HAP-1 (cell line): ENCODE measurements at regions not wholly inside any gene's neighbourhood (a gene's known extent, or its start where the extent isn't known, plus 50 kb on each side); places are given as distances from the start of the nearest gene placed in this dataset.

Source experiments
- DNase-seq, 2 experiments: peaks; one replicate each; pipeline ENCODE4 v3.0.0-alpha.2; 2016 to 2020; ENCODE audit warnings: low spot score in 2 of 2
- H3K27me3 ChIP-seq: fragments of 250-450 bp; sonication (Bioruptor Pico); 2 replicates; pipeline ENCODE4 v1.5.1; 2020; ENCODE audit warnings: low read depth, mild to moderate bottlenecking, moderate library complexity
- H3K36me3 ChIP-seq: fragments of 250-450 bp; sonication (Bioruptor Pico); replicated peaks from 2 replicates; pipeline ENCODE4 v1.5.1; 2020; ENCODE audit warnings: mild to moderate bottlenecking
- H3K4me1 ChIP-seq: fragments of 250-450 bp; sonication (Bioruptor Pico); 2 replicates; pipeline ENCODE4 v1.5.1; 2020; ENCODE audit warnings: mild to moderate bottlenecking
- H3K4me3 ChIP-seq: fragments of 250-450 bp; sonication (Bioruptor Pico); 2 replicates; pipeline ENCODE4 v1.5.1; 2020; ENCODE audit warnings: mild to moderate bottlenecking, moderate library complexity
- H3K9me3 ChIP-seq: fragments of 250-450 bp; sonication (Bioruptor Pico); 2 replicates; pipeline ENCODE4 v1.5.1; 2020; ENCODE audit warnings: mild to moderate bottlenecking, moderate library complexity
- in situ Hi-C: fragments of 300-500 bp; cut with MboI; formaldehyde crosslinking; loops from 3 replicates; pipeline ENCODE4 v1.14.3; 2020; ENCODE audit warnings: low sequenced_read_pairs, inconsistent platforms, mixed read lengths

- in situ Hi-C loops = no loop called here
- H3K9me3 ChIP-seq = no peaks in the 10 kb centered on the region
- H3K4me3 ChIP-seq = no peak overlapping the region
- no peaks in the 10 kb centered on the region for H3K4me1 ChIP-seq
- H3K27me3 ChIP-seq = no peaks in the 10 kb centered on the region
- no peak for DNase-seq
- H3K36me3 ChIP-seq = no peaks in the 10 kb centered on the region
Observed at GRCh38 chr1:94629259-94630181, 88.0 kb upstream of the F3 start.

GRCh38 chr1:94628499-94628843 lies 86.9 kb upstream of the F3 start:
- H3K4me1 ChIP-seq = no peaks in the 10 kb centered on the region
- no peak overlapping the region for H3K4me3 ChIP-seq
- H3K27me3 ChIP-seq = no peaks in the 10 kb centered on the region
- no peaks in the 10 kb centered on the region for H3K9me3 ChIP-seq
- in situ Hi-C loops = no loop called here
- no peak for DNase-seq
- no peaks in the 10 kb centered on the region for H3K36me3 ChIP-seq

- in situ Hi-C loops = no loop called here
- no peak for DNase-seq
- Histone ChIP-seq H3K36me3 (no peaks in the 10 kb centered on the region), H3K4me3 (no peak overlapping the region), H3K27me3 (no peaks in the 10 kb centered on the region), H3K9me3 (no peaks in the 10 kb centered on the region), H3K4me1 (no peaks in the 10 kb centered on the region; the same call in 1 of the 2 replicates)
Observed at GRCh38 chr1:94627771-94628498, 86.4 kb upstream of the F3 start.

GRCh38 chr1:94624203-94624602 lies 82.6 kb upstream of the F3 start:
- in situ Hi-C loops = no loop called here
- no peaks in the 10 kb centered on the region for H3K27me3 ChIP-seq
- peaks cover 3% of the 10 kb centered on the region; the same call in 1 of the 2 replicates for H3K4me1 ChIP-seq
- no peak overlapping the region for H3K4me3 ChIP-seq
- DNase-seq = no peak
- no peaks in the 10 kb centered on the region for H3K36me3 ChIP-seq
- H3K9me3 ChIP-seq = no peaks in the 10 kb centered on the region

- peaks cover 3% of the 10 kb centered on the region; the same call in 1 of the 2 replicates for H3K4me1 ChIP-seq
- H3K9me3 ChIP-seq = no peaks in the 10 kb centered on the region
- DNase-seq = no peak
- in situ Hi-C loops = no loop called here
- H3K27me3 ChIP-seq = no peaks in the 10 kb centered on the region
- no peak overlapping the region for H3K4me3 ChIP-seq
- H3K36me3 ChIP-seq = no peaks in the 10 kb centered on the region
Observed at GRCh38 chr1:94623560-94624148, 82.1 kb upstream of the F3 start.

GRCh38 chr1:94622757-94623156 lies 81.2 kb upstream of the F3 start:
- peaks cover 3% of the 10 kb centered on the region for H3K4me1 ChIP-seq

GRCh38 chr1:94621802-94622201 lies 80.2 kb upstream of the F3 start:
- Histone ChIP-seq H3K27me3 (no peaks in the 10 kb centered on the region), H3K4me1 (peaks cover 13% of the 10 kb centered on the region), H3K9me3 (no peaks in the 10 kb centered on the region), H3K4me3 (no peak overlapping the region), H3K36me3 (no peaks in the 10 kb centered on the region)
- in situ Hi-C loops = no loop called here
- no peak for DNase-seq

More at GRCh38 chr1:94622757-94623156, 81.2 kb upstream of the F3 start:
- H3K27me3 ChIP-seq = no peaks in the 10 kb centered on the region
- H3K36me3 ChIP-seq = no peaks in the 10 kb centered on the region
- peak in 1 of 2 experiments; percentile 43 for DNase-seq
- in situ Hi-C loops = no loop called here
- H3K4me3 ChIP-seq = no peak overlapping the region
- H3K9me3 ChIP-seq = no peaks in the 10 kb centered on the region

GRCh38 chr1:94621395-94621794 lies 79.8 kb upstream of the F3 start:
- DNase-seq = peak in 1 of 2 experiments; percentile 31
- peaks cover 14% of the 10 kb centered on the region for H3K4me1 ChIP-seq
- H3K27me3 ChIP-seq = no peaks in the 10 kb centered on the region
- H3K4me3 ChIP-seq = no peak overlapping the region
- H3K36me3 ChIP-seq = no peaks in the 10 kb centered on the region
- in situ Hi-C loops = no loop called here
- H3K9me3 ChIP-seq = no peaks in the 10 kb centered on the region

- in situ Hi-C loops = no loop called here
- Histone ChIP-seq H3K9me3 (no peaks in the 10 kb centered on the region), H3K4me3 (no peak overlapping the region), H3K27me3 (no peaks in the 10 kb centered on the region), H3K4me1 (peaks cover 21% of the 10 kb centered on the region), H3K36me3 (no peaks in the 10 kb centered on the region)
- no peak for DNase-seq
Observed at GRCh38 chr1:94620345-94621031, 78.9 kb upstream of the F3 start.

GRCh38 chr1:94619731-94620130 lies 78.2 kb upstream of the F3 start:
- Histone ChIP-seq H3K36me3 (no peaks in the 10 kb centered on the region), H3K4me1 (peaks cover 22% of the 10 kb centered on the region), H3K27me3 (no peaks in the 10 kb centered on the region), H3K4me3 (no peak overlapping the region), H3K9me3 (no peaks in the 10 kb centered on the region)
- in situ Hi-C loops = no loop called here
- DNase-seq = no peak

- Histone ChIP-seq H3K36me3 (no peaks in the 10 kb centered on the region), H3K9me3 (no peaks in the 10 kb centered on the region), H3K4me3 (no peak overlapping the region), H3K27me3 (no peaks in the 10 kb centered on the region), H3K4me1 (peaks cover 22% of the 10 kb centered on the region)
- no peak for DNase-seq
- in situ Hi-C loops = no loop called here
Observed at GRCh38 chr1:94617957-94618739, 76.6 kb upstream of the F3 start.

GRCh38 chr1:94617134-94617805 lies 75.7 kb upstream of the F3 start:
- Histone ChIP-seq H3K36me3 (no peaks in the 10 kb centered on the region), H3K4me1 (peaks cover 19% of the 10 kb centered on the region), H3K4me3 (no peak overlapping the region), H3K27me3 (no peaks in the 10 kb centered on the region), H3K9me3 (no peaks in the 10 kb centered on the region)
- in situ Hi-C loops = no loop called here
- no peak for DNase-seq
